T-helper 17 cell (primary cell): ENCODE measurements at regions not wholly inside any gene's neighbourhood (a gene's known extent, or its start where the extent isn't known, plus 50 kb on each side); places are given as distances from the start of the nearest gene placed in this dataset.

Experiments used
- ATAC-seq: fragments of 150-1000 bp; cut with Tn5 transposase; 2 replicates; pipeline ENCODE4 v1.10.0; 2021; ENCODE audit warnings: mild to moderate bottlenecking, moderate library complexity
- DNase-seq, 3 donors: peaks; one replicate each; pipeline versions ENCODE4 v3.0.0 to v3.0.0-alpha.2; 2020 to 2021
- H3K9me3 ChIP-seq: one replicate; pipeline ENCODE4 v1.7.0; 2013; ENCODE audit warnings: low read length, mild to moderate bottlenecking; ENCODE audit not compliant: control insufficient read depth, poor library complexity, severe bottlenecking
- H3K27ac Mint-ChIP-seq: one replicate; pipeline ENCODE4 v1.8.0; 2022; ENCODE audit warnings: mild to moderate bottlenecking, moderate library complexity, mixed read lengths
- H3K27me3 Mint-ChIP-seq: one replicate; pipeline ENCODE4 v1.8.0; 2022; ENCODE audit warnings: mixed read lengths
- H3K36me3 Mint-ChIP-seq: one replicate; pipeline ENCODE4 v1.8.0; 2022; ENCODE audit warnings: low read depth, mixed read lengths
- H3K4me1 Mint-ChIP-seq: one replicate; pipeline ENCODE4 v1.8.0; 2022; ENCODE audit warnings: mild to moderate bottlenecking, mixed read lengths
- H3K4me3 Mint-ChIP-seq: one replicate; pipeline ENCODE4 v1.8.0; 2022; ENCODE audit warnings: mild to moderate bottlenecking, moderate library complexity, mixed read lengths

DNA sequence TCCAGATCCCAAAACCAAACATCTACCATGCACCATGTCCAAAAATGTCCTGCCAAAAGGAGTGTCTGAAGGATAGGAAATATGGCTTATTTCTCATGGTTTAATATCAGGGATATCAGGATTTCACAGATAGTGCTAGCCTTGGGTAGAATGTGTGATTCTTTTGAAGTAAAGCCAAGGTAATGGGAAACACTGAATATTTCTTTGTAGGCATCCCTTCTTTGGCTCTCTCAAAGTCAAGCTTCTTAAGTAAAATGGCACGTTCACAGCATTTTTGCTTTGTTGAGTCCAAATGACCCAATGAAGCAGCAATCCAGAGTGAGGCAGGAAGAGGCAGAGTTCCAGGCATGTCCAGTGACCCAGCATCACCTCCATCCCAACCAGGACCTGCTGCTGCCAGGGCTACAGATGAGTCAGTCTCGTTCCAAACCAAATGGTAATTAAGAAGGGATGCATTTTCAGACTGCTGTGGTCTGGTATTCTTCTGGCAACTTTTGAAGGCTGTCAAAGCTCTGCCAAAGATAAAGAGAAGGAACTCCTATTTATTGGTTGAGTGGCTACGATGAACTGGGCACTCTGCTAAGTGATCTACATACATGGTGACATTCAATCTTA, 678.8 kb upstream of the KLF4 start:
- no peaks in the 10 kb centered on the region for H3K4me1 Mint-ChIP-seq
- ATAC-seq (no peak), DNase-seq (no peak)
- H3K27ac Mint-ChIP-seq, result no peak overlapping the region
- no peak overlapping the region for H3K4me3 Mint-ChIP-seq
- H3K9me3 ChIP-seq, result no peaks in the 10 kb centered on the region
- no peaks in the 10 kb centered on the region for H3K27me3 Mint-ChIP-seq
- no peaks in the 10 kb centered on the region for H3K36me3 Mint-ChIP-seq

DNA sequence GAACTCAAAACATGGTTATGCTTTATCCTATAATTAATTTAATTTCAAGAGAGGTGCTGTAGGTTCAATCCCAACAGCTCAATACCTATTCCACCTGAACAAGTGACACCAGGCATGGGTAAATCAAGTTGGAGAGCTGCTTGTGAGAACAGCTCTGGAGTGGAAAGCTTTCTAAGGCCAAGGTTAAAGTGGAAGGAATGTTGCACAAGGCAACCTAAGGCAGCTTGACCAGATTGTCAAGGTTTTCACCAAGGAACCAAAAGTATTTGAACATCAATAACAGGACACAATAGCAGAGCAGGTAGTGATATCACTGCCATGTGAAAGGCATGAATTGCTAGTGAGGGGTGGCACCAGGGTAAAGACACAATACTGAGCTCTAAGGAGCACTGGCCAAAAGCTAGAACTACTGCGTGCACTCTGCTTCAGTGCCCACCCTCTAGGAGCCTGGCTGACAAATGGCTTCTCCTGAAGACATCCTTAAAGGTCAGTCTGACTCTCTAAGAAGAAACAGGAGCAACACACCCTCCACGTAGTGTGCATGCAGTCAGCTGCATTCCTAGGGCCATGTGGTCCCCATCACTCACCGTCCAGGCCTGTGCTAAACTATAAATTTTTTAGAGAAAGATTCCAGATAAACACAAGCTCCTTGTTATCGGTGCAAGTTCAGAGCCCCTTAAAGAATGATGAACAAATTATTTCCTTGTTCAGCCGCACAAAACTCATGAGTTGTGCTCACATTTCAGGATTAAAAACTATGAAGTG, 677.7 kb upstream of the KLF4 start:
- Mint-ChIP-seq H3K27ac (no peak overlapping the region), H3K27me3 (no peaks in the 10 kb centered on the region), H3K4me1 (no peaks in the 10 kb centered on the region), H3K36me3 (no peaks in the 10 kb centered on the region), H3K4me3 (no peak overlapping the region)
- DNase-seq, result no peak
- ATAC-seq, result no peak
- H3K9me3 ChIP-seq, result no peaks in the 10 kb centered on the region

DNA sequence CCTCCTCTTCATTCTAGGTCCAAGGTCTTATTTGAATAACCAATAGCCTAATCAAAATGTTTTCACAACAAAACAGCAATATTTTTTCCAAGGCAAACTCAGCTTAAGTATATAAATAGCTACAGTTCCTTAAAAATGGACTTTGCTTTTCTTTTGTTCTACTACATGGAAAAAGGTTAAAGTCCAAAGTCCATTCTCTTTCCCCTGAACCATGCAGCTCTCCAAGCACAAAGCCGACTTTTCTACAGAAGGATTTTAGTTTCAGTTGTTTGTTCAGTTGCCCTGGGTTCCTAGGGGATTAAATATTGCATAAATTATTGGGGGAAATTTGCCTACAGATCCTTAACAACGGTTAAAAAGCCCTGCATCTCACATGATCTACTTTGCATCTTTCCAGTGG, 677.0 kb upstream of the KLF4 start:
- Mint-ChIP-seq H3K27ac (no peak overlapping the region), H3K4me1 (no peaks in the 10 kb centered on the region), H3K27me3 (no peaks in the 10 kb centered on the region), H3K36me3 (no peaks in the 10 kb centered on the region), H3K4me3 (no peak overlapping the region)
- H3K9me3 ChIP-seq, result no peaks in the 10 kb centered on the region
- DNase-seq, result no peak
- no peak for ATAC-seq

DNA sequence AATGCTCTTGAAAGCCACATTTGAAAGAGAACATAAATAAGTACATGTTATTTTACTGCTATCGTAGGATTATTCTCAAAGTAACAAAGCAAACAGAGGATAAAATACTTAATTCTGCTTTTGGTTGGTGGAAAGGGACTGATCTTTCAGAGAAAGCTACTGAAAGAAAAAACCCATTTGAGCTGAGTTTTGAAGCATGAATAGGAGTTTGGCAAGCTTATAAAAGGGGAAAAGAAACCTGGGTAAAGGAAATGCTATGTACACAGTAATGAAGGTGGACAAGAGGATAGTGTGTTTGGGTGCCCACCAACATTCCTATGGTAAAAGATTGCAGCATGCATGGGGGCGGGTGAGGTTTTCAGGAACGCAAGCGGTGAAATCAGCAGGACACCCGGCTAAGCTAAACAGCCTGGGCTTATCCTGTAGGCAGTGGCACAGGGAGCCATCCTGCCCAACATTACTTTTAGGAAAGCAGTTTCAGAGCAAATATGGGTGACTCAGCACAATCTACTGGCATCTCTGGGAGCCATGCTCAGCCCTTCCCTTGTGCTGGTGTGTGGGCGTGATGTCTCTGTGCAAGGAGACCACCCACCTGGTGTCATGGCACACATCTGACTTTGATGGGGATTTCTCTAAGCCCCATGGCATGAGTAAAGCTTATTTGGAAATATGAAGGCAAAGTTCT, 673.9 kb upstream of the KLF4 start:
- ATAC-seq (no peak), DNase-seq (no peak)
- Mint-ChIP-seq H3K4me1 (no peaks in the 10 kb centered on the region), H3K36me3 (no peaks in the 10 kb centered on the region), H3K27ac (no peak overlapping the region), H3K27me3 (no peaks in the 10 kb centered on the region), H3K4me3 (no peak overlapping the region)
- no peaks in the 10 kb centered on the region for H3K9me3 ChIP-seq

DNA sequence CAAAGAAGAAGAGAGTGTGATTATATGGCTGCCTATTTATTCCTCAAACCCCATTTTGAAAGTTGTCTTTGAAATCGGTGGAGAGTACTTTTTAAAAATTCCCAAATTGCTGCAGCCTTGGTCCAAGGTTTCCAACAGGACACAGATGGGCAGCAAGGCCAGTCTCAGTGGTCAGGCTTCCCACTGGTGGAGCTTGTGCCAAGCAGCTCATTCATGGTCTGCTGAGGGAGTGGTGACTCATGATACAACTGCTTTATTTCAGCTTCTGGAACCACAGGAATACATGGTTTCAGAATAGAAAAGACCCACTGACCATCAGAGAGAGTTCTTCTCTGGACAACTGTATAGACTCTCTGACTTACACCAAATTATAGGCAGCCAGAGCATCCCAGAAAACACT, 673.1 kb upstream of the KLF4 start:
- ATAC-seq (no peak), DNase-seq (no peak)
- no peaks in the 10 kb centered on the region for H3K4me1 Mint-ChIP-seq

DNA sequence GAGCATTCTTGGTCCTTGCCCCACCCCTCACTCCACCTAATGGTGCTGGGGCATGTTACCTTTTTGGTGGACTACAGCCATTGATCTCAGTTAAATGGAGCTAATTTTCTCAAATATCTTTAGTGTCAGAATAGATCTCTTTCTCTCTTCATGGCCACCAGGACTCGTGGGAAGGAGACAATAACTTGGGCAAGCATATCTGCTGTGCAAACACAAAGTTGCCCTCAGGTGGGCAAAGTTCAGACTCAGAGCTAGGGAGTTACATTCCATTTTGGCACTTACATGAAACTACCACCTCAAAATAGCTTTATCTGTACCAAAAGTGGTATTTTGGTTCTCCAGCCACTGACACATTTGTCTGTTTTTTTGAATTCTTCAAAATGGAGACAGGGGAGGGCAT, 671.9 kb upstream of the KLF4 start:
- H3K4me1 Mint-ChIP-seq, result no peaks in the 10 kb centered on the region
- H3K27me3 Mint-ChIP-seq, result no peaks in the 10 kb centered on the region
- no peak for ATAC-seq
- H3K27ac Mint-ChIP-seq, result no peak overlapping the region
- H3K4me3 Mint-ChIP-seq, result no peak overlapping the region
- H3K36me3 Mint-ChIP-seq, result no peaks in the 10 kb centered on the region
- DNase-seq, result no peak
- no peaks in the 10 kb centered on the region for H3K9me3 ChIP-seq

More for the DNA sequence above, 673.1 kb upstream of the KLF4 start:
- H3K9me3 ChIP-seq, result no peaks in the 10 kb centered on the region
- Mint-ChIP-seq H3K36me3 (no peaks in the 10 kb centered on the region), H3K27ac (no peak overlapping the region), H3K27me3 (no peaks in the 10 kb centered on the region), H3K4me3 (no peak overlapping the region)

DNA sequence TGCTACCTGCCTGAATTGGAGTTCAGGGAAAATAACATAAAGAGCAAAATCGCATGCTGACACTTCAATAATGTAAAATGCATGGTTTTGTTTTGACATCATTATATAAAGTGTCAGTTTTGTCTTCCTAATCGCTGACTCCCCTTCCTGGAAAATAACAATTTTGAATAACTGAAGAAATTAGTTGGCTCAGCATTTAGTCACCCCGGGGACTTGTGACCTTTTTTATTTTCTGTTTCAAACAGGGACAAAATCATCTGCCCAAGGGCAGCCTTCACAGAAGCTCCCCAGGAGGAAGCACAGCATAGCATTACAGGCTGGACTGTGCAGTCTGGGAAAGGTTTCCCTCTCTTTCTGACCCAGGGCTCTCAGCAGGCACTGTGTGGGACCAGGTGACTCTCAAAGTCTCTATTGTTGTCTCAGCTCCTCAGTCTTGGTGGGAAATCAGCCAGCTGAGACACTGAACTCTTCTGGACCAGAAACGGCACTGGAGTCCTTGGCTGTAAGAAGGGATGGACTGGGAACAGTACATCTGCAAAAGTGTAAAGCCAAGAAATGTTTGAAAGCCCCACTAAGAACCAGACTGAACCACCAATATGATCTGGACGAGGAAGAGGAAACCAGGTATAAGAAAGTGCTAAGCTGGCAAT, 671.3 kb upstream of the KLF4 start:
- Mint-ChIP-seq H3K36me3 (no peaks in the 10 kb centered on the region), H3K4me3 (no peak overlapping the region)

DNA sequence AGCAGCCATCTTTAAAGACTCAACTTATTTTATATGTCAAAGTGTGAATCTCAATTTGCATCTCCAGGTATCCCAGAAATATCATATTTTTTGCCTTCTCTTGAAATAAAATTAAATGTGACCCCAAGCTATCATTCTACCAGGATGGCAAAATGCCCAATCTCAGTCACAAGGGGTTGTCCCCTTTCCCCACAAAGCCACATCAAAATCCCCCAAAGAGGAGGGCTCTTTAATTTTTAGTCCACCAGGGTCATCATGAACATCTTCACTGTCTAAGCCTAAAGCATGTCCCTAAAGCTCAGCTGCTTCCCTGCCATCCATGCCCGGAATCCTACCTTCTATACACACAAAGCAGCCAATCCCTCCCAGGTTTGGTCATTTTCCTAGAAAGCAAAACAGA, 670.5 kb upstream of the KLF4 start:
- H3K4me1 Mint-ChIP-seq, result no peaks in the 10 kb centered on the region
- no peak for ATAC-seq
- no peak overlapping the region for H3K4me3 Mint-ChIP-seq
- H3K27ac Mint-ChIP-seq, result no peak overlapping the region
- DNase-seq, result no peak
- H3K36me3 Mint-ChIP-seq, result no peaks in the 10 kb centered on the region
- H3K27me3 Mint-ChIP-seq, result no peaks in the 10 kb centered on the region
- no peaks in the 10 kb centered on the region for H3K9me3 ChIP-seq

More for the DNA sequence above, 671.3 kb upstream of the KLF4 start:
- Mint-ChIP-seq H3K27ac (no peak overlapping the region), H3K27me3 (no peaks in the 10 kb centered on the region), H3K4me1 (no peaks in the 10 kb centered on the region)
- no peaks in the 10 kb centered on the region for H3K9me3 ChIP-seq
- ATAC-seq (no peak), DNase-seq (no peak)

DNA sequence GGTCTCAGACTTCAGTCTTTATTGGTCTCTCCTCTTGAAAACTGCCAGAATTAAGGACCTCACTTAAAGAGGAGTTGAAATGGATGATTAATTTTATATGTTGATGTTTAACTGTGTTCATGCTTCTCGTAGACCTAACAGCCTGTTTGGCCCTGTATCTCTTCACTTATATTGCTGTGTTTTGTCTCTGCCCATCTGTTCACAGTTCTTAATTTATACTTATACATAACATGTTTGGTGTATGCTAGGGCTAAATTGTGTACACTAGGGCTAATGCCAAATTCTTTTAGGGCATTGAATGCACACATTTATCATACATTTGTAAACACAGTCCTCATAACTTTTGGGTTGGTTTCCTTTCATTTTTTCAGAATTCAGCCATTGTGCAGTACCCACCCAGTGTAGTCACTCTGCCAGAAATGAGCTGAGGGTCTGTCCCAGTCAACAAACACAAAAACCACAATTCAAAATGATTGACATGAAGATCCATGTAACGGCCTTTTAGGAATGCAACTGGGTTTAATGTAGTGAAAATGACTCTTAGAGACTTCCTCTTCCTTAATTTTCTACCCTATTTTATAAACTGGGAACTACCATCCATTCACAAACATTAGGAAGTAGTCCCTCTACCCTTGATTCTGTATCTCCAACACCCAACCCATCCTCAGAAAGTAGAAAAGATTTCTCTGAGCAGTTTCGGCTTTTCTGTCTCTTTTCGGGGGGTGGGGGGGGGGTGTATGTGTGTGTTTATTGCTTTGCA, 668.8 kb upstream of the KLF4 start:
- H3K9me3 ChIP-seq, result no peaks in the 10 kb centered on the region
- DNase-seq (no peak), ATAC-seq (no peak)
- H3K36me3 Mint-ChIP-seq, result no peaks in the 10 kb centered on the region
- no peak overlapping the region for H3K4me3 Mint-ChIP-seq
- no peak overlapping the region for H3K27ac Mint-ChIP-seq
- no peaks in the 10 kb centered on the region for H3K4me1 Mint-ChIP-seq
- no peaks in the 10 kb centered on the region for H3K27me3 Mint-ChIP-seq

DNA sequence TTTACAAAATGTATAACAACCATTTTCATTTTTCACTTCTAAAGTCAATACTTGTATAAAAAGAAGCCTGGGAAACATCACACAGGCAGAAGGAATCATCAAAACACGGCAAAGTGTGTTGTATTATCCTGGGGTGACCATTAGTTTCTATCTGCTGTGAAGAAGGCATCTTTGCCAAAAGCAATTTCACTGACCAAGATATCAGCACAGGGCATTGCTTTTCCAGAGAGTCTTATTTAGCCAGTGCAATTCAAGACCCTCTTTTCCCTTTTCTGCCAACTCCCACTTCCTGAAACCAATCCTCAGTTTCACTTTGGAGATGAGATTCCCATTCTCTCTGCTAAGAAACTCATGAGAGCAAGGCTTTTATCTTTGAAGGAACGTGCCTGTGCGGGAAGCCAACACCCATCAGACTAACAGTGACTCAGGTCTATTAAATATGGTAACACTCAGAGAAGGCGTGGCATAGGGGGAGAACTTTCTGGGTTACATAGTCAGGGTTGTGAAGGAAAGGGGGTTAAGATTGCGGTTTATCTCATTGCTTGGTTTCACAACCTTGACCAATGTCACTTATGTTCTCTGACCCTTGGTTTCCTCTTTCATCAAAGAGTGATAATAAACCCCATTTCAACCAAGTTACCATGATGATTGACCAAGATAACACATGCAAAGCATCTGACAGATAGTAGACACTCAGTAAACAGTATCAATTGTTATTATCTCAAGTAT, 666.9 kb upstream of the KLF4 start:
- H3K4me1 Mint-ChIP-seq, result no peaks in the 10 kb centered on the region

DNA sequence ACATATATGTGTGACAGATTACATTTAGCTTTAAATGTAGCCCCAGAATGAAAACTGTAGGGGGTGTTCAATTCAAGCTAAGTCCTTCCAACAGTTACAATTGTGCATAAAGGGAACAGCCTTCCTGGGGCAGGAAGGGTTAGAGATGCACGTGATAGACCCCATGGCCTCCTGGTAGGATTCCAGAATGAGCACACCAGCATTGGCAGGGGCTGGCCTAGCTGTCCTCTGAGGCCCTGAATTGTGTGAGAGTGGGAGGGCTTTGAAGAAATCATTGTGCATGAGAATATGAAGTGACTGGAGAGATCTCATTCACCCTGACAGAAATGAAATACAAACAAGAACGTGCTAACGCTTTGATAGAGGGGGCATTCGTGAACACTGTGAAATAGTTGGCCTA, 663.8 kb upstream of the KLF4 start:
- Mint-ChIP-seq H3K4me1 (no peaks in the 10 kb centered on the region), H3K27me3 (no peaks in the 10 kb centered on the region), H3K36me3 (no peaks in the 10 kb centered on the region), H3K27ac (no peak overlapping the region), H3K4me3 (no peak overlapping the region)
- DNase-seq, result no peak
- ATAC-seq, result no peak
- no peaks in the 10 kb centered on the region for H3K9me3 ChIP-seq

More for the DNA sequence above, 666.9 kb upstream of the KLF4 start:
- H3K27me3 Mint-ChIP-seq, result no peaks in the 10 kb centered on the region
- DNase-seq (no peak), ATAC-seq (no peak)
- no peaks in the 10 kb centered on the region for H3K9me3 ChIP-seq
- H3K36me3 Mint-ChIP-seq, result no peaks in the 10 kb centered on the region
- no peak overlapping the region for H3K4me3 Mint-ChIP-seq
- no peak overlapping the region for H3K27ac Mint-ChIP-seq

DNA sequence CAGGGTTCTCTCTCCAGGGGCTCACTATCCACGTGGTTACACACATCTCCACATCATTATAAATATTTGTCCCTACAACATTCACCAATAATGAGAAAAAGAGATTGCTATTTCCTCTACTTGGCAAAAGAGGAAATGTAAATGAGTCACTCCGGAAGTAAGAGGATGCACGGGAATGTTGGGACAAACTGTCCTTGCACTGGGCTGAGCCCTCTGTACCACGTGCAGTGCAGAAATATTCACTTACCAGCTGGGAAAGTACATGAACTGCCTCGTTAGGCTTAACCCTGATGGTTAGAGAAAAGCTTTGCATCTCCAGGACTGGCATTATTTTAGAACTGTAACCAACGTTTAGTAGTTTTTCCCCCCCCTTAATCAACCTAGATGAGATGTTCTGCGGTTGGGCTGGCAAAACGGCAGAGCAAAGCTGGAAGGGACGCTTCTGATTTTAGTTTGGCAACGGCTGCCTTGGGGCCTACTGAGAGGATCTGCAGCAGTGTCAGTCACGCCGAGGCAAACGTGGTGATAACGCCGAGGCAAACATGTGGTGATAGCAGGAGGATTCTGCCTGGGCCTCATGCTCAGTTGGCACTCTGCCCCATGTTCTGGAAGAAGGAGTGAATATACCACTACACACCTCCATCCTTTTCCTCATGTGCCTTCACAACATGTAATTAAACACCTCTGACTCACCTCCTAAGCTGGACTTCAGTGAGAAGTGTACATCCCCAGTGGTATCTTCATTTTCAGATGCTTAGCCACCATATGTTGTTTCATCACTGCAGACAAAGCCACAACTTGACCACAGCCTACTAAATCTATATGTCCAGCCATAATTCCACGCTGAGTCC, 661.4 kb upstream of the KLF4 start:
- Mint-ChIP-seq H3K27me3 (no peaks in the 10 kb centered on the region), H3K36me3 (no peaks in the 10 kb centered on the region), H3K27ac (no peak overlapping the region), H3K4me1 (no peaks in the 10 kb centered on the region), H3K4me3 (no peak overlapping the region)
- H3K9me3 ChIP-seq, result no peaks in the 10 kb centered on the region
- ATAC-seq, result no peak
- DNase-seq, result no peak
